ENCODE measurements at regions not wholly inside any gene's neighbourhood (a gene's known extent, or its start where the extent isn't known, plus 50 kb on each side); places are given as distances from the start of the nearest gene placed in this dataset.
"Not testable (repeated sequence)": the region's sequence is repeated elsewhere in the genome, so short reads cannot be mapped to it uniquely, and the experiment has no call there.

DNA sequence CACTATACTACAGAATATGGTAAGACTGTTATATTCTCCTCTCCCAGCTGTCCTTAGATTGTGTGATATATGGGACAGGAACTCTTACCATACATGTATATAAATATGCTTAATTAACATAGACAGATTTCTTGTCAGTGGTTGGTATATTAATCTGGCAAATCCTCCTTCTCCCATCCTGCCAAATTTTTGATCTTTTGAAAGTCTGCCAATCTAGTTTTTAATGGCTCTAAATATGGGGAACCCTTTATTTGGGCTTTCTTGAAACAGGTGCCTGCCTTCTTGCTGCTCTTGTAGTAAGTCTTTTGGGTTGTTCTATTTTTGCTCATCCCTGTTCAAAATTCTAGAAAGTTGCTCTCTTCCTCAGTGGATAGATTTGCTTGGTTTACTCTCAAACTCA is 63.5 kb downstream of the SPATA31D1 start:
- TF ChIP-seq, protein P1, sequence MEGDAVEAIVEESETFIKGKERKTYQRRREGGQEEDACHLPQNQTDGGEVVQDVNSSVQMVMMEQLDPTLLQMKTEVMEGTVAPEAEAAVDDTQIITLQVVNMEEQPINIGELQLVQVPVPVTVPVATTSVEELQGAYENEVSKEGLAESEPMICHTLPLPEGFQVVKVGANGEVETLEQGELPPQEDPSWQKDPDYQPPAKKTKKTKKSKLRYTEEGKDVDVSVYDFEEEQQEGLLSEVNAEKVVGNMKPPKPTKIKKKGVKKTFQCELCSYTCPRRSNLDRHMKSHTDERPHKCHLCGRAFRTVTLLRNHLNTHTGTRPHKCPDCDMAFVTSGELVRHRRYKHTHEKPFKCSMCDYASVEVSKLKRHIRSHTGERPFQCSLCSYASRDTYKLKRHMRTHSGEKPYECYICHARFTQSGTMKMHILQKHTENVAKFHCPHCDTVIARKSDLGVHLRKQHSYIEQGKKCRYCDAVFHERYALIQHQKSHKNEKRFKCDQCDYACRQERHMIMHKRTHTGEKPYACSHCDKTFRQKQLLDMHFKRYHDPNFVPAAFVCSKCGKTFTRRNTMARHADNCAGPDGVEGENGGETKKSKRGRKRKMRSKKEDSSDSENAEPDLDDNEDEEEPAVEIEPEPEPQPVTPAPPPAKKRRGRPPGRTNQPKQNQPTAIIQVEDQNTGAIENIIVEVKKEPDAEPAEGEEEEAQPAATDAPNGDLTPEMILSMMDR (IDR thresholded peaks at IDR 0.05; ENCODE audit: low read depth, low read length): no peak
- no peak overlapping the region for H3K4me3 ChIP-seq (ENCODE audit: low read depth, low read length)

DNA sequence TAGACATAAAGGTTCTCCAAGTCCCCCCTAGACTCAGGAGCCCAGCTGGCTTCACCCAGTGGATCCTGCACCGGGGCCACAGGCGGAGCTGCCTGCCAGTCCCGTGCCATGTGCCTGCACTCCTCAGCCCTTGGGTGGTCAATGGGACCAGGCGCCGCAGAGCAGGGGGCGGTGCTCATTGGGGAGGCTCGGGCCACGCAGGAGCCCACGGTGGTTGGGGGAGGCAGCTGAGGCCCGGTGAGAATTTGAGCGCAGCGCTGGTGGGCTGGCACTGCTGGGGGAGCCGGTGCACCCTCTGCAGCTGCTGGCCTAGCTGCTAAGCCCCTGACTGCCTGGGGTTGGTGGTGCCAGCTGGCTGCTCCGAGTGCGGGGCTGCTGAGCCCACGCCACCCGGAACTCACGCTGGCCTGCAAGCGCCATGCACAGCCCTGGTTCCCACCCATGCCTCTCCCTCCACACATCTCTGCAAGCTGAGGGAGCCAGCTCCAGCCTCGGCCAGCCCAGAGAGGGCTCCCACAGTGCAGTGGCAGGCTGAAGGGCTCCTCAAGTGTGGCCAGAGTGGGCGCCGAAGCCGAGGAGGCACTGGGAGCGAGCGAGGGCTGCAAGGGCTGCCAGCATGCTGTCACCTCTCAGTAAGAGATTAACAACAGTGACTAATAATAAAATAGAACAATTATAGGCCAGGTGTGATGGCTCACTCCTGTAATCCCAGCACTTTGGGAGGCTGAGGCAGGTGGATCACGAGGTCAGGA is 65.9 kb downstream of the SPATA31D1 start:
- no peak overlapping the region for H3K4me3 ChIP-seq (ENCODE audit: low read depth, low read length)
- TF ChIP-seq, protein P1 (IDR thresholded peaks at IDR 0.05; ENCODE audit: low read depth, low read length): no peak

DNA sequence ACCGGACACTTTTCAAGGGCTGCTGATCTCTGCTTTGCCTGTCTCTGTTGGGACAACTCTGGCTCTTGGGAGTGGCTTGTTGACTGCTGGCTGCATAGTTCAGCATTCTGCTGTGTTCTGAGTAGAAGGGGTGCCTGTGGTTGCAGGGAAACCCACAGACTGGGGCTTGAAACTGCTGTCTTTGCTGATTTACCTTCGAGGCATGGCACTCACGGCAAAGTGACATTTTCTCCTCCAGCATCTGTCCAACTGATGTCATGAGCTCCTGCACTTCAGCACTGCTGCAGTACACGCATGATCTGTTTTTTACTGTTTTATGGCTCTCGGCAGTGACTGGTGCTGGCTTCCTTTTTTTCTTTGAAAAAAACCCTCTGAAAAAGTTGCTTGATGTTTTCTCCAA is 69.2 kb downstream of the SPATA31D1 start:
- TF ChIP-seq, protein P1 (IDR thresholded peaks at IDR 0.05; ENCODE audit: low read depth, low read length): no peak
- no peak overlapping the region for H3K4me3 ChIP-seq (ENCODE audit: low read depth, low read length)

DNA sequence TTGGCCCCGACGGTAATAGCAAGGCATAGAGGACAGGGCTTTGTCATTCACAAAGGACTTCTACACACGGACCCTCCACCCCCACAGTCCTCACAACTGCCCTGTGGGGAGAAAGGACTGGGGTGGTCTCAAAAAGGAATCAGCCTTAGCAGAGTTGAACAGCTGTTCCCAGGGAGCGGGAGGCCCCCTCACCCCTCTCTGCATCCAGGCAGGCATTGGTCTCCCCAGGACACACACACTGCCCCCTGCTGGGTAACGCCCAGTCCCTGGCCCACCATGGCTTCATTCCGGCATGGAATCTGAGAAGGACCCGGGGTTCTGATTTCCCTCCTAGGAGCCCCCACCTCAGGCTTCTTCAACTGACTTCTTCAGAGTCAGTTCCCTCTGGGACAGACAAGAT is 73.2 kb downstream of the SPATA31D1 start:
- H3K4me3 ChIP-seq (ENCODE audit: low read depth, low read length): not testable (repeated sequence)

DNA sequence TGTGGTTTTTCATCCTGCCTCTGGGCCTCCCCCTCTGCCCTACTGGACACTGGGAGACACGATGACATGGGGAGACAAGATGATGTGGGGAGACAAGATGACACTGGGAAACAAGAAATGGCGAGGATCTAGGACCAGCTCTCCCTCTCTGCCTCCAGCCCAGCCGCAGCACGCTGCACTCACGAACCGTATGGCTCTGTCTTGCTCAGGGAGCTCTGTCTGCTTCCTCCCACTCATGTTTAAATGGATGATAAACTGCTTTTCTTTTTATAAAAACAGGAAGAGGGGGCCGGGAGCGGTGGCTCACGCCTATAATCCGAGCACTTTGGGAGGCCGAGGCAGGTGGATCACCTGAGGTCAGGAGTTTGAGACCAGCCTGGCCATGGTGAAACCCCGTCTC is 73.7 kb downstream of the SPATA31D1 start:
- TF ChIP-seq, protein P1 (IDR thresholded peaks at IDR 0.05; ENCODE audit: low read depth, low read length): no peak
- H3K4me3 ChIP-seq (ENCODE audit: low read depth, low read length): no peak overlapping the region

DNA sequence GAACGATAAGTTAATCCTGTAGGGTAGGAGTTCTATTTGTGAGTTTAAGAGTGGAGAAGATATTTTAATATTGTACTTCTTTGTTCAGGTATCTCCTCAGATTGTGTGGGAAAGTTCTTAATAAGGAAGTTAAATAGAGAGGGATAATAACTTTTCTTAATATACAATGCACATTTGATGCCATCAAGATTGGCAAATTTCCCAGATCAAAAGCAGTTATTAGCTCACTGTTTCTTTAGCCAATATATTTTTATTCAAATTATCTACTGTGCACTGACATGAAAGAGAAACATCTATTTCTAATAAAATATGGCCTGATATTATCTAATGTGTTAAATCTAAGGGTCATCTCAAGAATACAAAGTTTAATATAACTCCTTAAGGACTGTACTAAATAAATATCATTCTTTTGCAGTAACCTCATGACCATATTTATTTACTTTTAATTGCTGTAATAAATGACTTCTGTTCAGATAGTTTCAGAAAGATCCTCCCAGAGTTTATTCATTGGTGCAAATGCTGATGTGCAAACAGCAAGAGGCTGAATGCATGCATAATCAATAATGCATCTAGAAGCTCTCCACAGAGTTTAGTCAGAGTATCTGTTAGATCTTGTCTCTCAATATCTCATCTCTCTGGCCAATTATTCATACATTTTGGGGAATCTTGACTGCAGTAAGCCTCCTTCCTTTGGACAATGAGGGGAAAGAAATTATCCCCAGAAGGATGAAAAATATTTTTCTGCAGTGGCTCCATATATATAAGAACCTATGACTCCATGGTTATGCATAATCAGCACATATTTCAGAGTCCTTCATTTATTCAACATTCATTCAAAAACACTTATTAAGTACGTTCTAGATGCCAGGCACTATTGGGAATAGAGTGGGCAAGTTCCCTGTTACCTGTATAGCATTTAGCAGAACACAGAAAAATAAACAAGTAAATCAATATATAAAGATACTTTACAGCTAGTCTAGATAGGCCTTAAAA is 85.3 kb downstream of the SPATA31D1 start:
- TF ChIP-seq, protein P1 (IDR thresholded peaks at IDR 0.05; ENCODE audit: low read depth, low read length): no peak
- H3K4me3 ChIP-seq (ENCODE audit: low read depth, low read length): no peak overlapping the region

DNA sequence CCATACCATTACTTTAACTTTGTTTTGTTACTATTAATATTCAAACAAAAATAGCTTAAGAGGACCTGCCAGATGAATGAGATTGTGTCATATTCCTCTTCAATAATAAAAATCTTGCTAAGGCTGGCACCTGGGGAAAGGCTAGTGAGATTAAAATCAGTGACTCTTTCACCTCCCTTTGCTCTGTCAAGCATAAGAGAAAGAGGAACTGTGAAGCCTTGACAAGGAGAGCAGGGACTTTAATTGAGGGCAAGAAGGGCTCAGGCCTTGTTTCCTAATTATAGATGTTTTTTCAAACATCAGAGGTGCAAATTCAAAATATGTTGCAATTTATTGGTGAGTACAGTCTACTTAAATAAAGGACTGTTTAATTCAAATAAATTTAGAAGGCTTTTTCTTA is 91.7 kb downstream of the SPATA31D1 start:
- no peak overlapping the region for H3K4me3 ChIP-seq (ENCODE audit: low read depth, low read length)

More for the DNA sequence above, 91.7 kb downstream of the SPATA31D1 start:
- TF ChIP-seq, protein P1 (IDR thresholded peaks at IDR 0.05; ENCODE audit: low read depth, low read length): no peak

Measured in WI38 (cell line).